Cardiac muscle cell (in vitro differentiated cells and primary cell): ENCODE measurements at regions not wholly inside any gene's neighbourhood (a gene's known extent, or its start where the extent isn't known, plus 50 kb on each side); places are given as distances from the start of the nearest gene placed in this dataset.
A peak's percentile ranks its signal among the peaks of the same experiment; 100 is the strongest.

Source experiments
- DNase-seq, 2 donors: peaks; one replicate each; pipeline versions ENCODE4 v3.0.0 to v3.0.0-alpha.2; 2010 to 2017; ENCODE audit warnings: low read depth in 1 of 2, low spot score in 1 of 2
- H3K27ac ChIP-seq: fragments of 200-600 bp; sonication (generic); 2 replicates; pipeline ENCODE4 v1.5.1; 2016
- H3K27me3 ChIP-seq: fragments of 200-600 bp; sonication (generic); 2 replicates; pipeline ENCODE4 v1.6.0; 2016; ENCODE audit warnings: control low read depth
- H3K36me3 ChIP-seq: fragments of 200-600 bp; sonication (generic); 2 replicates; pipeline ENCODE4 v1.5.1; 2016; ENCODE audit warnings: control low read depth
- H3K4me1 ChIP-seq: fragments of 200-600 bp; sonication (generic); 2 replicates; pipeline ENCODE4 v1.8.1; 2017; ENCODE audit warnings: low read depth, mild to moderate bottlenecking, mixed run types
- H3K4me3 ChIP-seq: fragments of 200-600 bp; sonication (generic); 2 replicates; pipeline ENCODE4 v1.5.1; 2016; ENCODE audit warnings: mild to moderate bottlenecking
- H3K9me3 ChIP-seq: fragments of 200-600 bp; sonication (generic); 2 replicates; pipeline ENCODE4 v1.5.1; 2017; ENCODE audit warnings: low read depth, mild to moderate bottlenecking, control low read depth
- TF ChIP-seq, protein P1 (sequence below): IDR thresholded peaks from 2 replicates; pipeline ENCODE4 v1.5.1; 2012; ENCODE audit warnings: low read depth, mild to moderate bottlenecking, low read length

- TF ChIP-seq, protein P1, sequence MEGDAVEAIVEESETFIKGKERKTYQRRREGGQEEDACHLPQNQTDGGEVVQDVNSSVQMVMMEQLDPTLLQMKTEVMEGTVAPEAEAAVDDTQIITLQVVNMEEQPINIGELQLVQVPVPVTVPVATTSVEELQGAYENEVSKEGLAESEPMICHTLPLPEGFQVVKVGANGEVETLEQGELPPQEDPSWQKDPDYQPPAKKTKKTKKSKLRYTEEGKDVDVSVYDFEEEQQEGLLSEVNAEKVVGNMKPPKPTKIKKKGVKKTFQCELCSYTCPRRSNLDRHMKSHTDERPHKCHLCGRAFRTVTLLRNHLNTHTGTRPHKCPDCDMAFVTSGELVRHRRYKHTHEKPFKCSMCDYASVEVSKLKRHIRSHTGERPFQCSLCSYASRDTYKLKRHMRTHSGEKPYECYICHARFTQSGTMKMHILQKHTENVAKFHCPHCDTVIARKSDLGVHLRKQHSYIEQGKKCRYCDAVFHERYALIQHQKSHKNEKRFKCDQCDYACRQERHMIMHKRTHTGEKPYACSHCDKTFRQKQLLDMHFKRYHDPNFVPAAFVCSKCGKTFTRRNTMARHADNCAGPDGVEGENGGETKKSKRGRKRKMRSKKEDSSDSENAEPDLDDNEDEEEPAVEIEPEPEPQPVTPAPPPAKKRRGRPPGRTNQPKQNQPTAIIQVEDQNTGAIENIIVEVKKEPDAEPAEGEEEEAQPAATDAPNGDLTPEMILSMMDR, result no peak
- Histone ChIP-seq H3K36me3 (no peaks in the 10 kb centered on the region), H3K27me3 (no peaks in the 10 kb centered on the region), H3K27ac (no peak overlapping the region), H3K4me3 (no peak overlapping the region), H3K4me1 (peaks cover 14% of the 10 kb centered on the region), H3K9me3 (no peaks in the 10 kb centered on the region)
- peak in 1 of 2 donors; percentile 23 for DNase-seq
Observed at GRCh38 chr6:142011156-142011555, 121.6 kb upstream of the GJE1 start.

DNA sequence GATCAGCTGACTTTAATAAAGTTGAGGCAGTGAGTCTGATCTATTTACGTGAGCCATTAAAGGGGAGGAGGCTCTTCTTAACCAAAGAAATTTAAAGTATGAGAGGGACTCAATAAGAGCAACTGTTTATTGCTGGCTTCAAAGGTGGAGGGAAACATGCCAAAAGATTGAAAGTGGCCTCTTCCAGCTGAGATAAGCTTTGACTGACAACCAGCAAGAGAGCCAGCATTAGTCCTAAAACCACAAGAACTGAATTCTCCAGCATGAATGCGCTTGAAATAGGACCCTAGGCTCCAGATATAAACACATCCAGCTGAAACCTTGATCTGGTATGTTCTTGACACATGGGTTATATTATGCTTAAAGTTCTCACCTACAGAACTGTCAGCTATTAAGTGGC lies 123.1 kb upstream of the GJE1 start:
- peak overlapping the region; percentile 65 for H3K27ac ChIP-seq
- no peaks in the 10 kb centered on the region for H3K9me3 ChIP-seq
- no peaks in the 10 kb centered on the region for H3K36me3 ChIP-seq
- peak; percentile 29 to 83 for DNase-seq
- TF ChIP-seq, protein P1, result no peak
- no peaks in the 10 kb centered on the region for H3K27me3 ChIP-seq
- no peak overlapping the region for H3K4me3 ChIP-seq
- H3K4me1 ChIP-seq, result peaks cover 14% of the 10 kb centered on the region

GRCh38 chr6:142008781-142009180 lies 123.9 kb upstream of the GJE1 start:
- Histone ChIP-seq H3K4me1 (peaks cover 10% of the 10 kb centered on the region), H3K9me3 (no peaks in the 10 kb centered on the region), H3K4me3 (no peak overlapping the region), H3K27me3 (no peaks in the 10 kb centered on the region), H3K36me3 (no peaks in the 10 kb centered on the region), H3K27ac (no peak overlapping the region)
- TF ChIP-seq, protein P1, result no peak
- no peak for DNase-seq

DNA sequence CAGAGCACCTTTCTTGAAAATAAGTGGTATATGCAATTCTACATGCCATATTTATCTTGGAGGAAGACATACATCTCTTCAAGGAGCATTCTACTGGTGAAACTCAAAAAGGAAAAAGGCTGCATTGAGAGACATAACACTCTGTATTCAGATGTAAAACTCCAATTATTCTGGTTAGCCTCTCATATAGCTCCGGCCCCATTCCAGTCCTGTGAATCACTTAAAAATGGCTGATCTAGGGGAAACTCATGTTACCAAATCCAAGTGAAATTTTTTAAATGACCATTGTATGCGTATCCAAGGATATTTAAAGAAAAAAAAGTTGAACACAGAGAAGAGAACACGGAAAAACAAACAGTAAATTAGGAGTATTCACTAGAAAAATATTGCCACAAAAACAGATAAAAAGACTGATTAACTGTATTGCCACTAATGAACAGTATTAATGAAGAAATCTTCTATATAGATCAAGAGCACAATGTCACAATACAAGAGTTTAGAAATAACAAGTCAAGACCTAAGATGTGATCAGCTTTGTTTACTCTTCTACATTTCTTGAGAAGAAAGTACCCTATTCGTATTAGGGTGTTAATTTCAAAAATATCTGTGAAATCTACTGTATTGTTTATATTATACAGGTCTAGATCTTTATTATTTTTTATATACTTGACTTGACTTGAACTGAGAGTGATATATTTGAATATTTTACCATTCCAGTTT lies 124.5 kb upstream of the GJE1 start:
- Histone ChIP-seq H3K4me1 (peaks cover 10% of the 10 kb centered on the region), H3K4me3 (no peak overlapping the region), H3K27me3 (no peaks in the 10 kb centered on the region), H3K9me3 (no peaks in the 10 kb centered on the region), H3K27ac (no peak overlapping the region), H3K36me3 (no peaks in the 10 kb centered on the region)
- TF ChIP-seq, protein P1, result no peak
- no peak for DNase-seq

DNA sequence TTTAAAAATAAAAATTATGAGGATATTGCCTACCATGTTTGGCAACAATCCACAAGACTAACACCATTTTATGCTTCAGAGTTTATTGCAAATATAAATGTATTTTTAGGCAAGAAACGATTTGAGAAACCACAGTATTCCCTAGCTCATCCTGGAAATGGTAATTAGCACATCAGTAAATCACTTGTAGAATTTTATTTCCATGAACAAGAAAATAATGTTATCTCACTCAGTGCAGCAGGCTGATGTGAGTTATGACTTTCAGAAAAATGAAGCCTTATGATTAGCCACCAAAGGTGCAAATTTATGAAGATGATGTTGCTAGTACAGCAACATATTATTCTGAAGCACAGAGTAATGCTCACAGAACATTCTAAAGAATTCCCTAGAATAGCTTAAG lies 127.7 kb upstream of the GJE1 start:
- no peak overlapping the region for H3K4me3 ChIP-seq
- H3K9me3 ChIP-seq, result no peaks in the 10 kb centered on the region
- TF ChIP-seq, protein P1, result no peak
- H3K27me3 ChIP-seq, result no peaks in the 10 kb centered on the region
- no peak for DNase-seq
- H3K27ac ChIP-seq, result no peak overlapping the region
- peaks cover 10% of the 10 kb centered on the region for H3K4me1 ChIP-seq
- H3K36me3 ChIP-seq, result no peaks in the 10 kb centered on the region
